H1 (cell line): ENCODE measurements at regions not wholly inside any gene's neighbourhood (a gene's known extent, or its start where the extent isn't known, plus 50 kb on each side); places are given as distances from the start of the nearest gene placed in this dataset.

ENCODE experiments used
- CTCF ChIA-PET: fragments of 300-600 bp; sonication (Branson Sonifier 250); formaldehyde crosslinking; loops from one replicate; lab custom pipeline; 2021; ENCODE audit not compliant: partially characterized antibody; lab: Charles Lee
- POLR2A ChIA-PET: fragments of 300-600 bp; sonication (Branson Sonifier 250); formaldehyde crosslinking; loops from one replicate; lab custom pipeline; 2021; ENCODE audit warnings: inconsistent platforms; ENCODE audit not compliant: partially characterized antibody; lab: Charles Lee
- DNase-seq, 2 experiments: peaks; one replicate each; pipeline versions ENCODE4 v3.0.0 to v3.0.0-alpha.2; 2010 to 2022; ENCODE audit warnings: low spot score in 2 of 2, low read depth in 1 of 2, mixed read lengths in 1 of 2
- FAIRE-seq: peaks from 2 replicates; lab custom pipeline; 2011; peaks lifted over from hg19 to GRCh38; lab: Jason Lieb, UNC
- H2AFZ ChIP-seq: 2 replicates; pipeline ENCODE4 v1.8.1; 2012; ENCODE audit warnings: low read length, inconsistent platforms
- H2AK5ac ChIP-seq: 2 replicates; pipeline ENCODE4 v1.6.1; 2013; ENCODE audit warnings: low read depth, low read length
- H2BK120ac ChIP-seq: replicated peaks from 2 replicates; pipeline ENCODE3; 2013; ENCODE audit warnings: low read depth, low read length, inconsistent platforms
- H2BK12ac ChIP-seq: 2 replicates; pipeline ENCODE4 v1.6.1; 2013; ENCODE audit warnings: low read depth, low read length
- H2BK15ac ChIP-seq: 2 replicates; pipeline ENCODE4 v1.6.1; 2013; ENCODE audit warnings: low read length
- H2BK20ac ChIP-seq: 2 replicates; pipeline ENCODE4 v1.6.1; 2013; ENCODE audit warnings: low read length
- H2BK5ac ChIP-seq: 2 replicates; pipeline ENCODE4 v1.6.1; 2013; ENCODE audit warnings: low read depth, low read length
- H3K14ac ChIP-seq: 2 replicates; pipeline ENCODE4 v1.6.1; 2013; ENCODE audit warnings: inconsistent platforms; ENCODE audit not compliant: insufficient read length
- H3K18ac ChIP-seq: 2 replicates; pipeline ENCODE4 v1.6.1; 2013; ENCODE audit warnings: low read length; ENCODE audit errors: extremely low read depth
- H3K23ac ChIP-seq: 2 replicates; pipeline ENCODE4 v1.6.1; 2013; ENCODE audit warnings: inconsistent platforms; ENCODE audit not compliant: insufficient read length
- H3K23me2 ChIP-seq: 2 replicates; pipeline ENCODE4 v1.6.1; 2013; ENCODE audit warnings: low read depth, low read length
- H3K27ac ChIP-seq: 2 replicates; pipeline ENCODE4 v1.6.1; 2011; ENCODE audit warnings: low read depth, low read length, inconsistent platforms
- H3K27me3 ChIP-seq, 4 experiments: replicated peaks in 1 of 4; 1 replicate in 1 of 4; 2 replicates in 3 of 4; pipeline versions ENCODE4 v1.6.1 to v1.8.1; 2011 to 2013; ENCODE audit warnings: low read length in 3 of 4, mild to moderate bottlenecking in 3 of 4, inconsistent platforms in 2 of 4, mixed read lengths in 2 of 4, moderate library complexity in 1 of 4; ENCODE audit not compliant: control insufficient read depth in 3 of 4, insufficient read depth in 3 of 4; ENCODE audit errors: extremely low read depth in 1 of 4
- H3K36me3 ChIP-seq, 4 experiments: 2 replicates each; pipeline versions ENCODE4 v1.6.1 to v1.8.1; 2011 to 2013; ENCODE audit warnings: mild to moderate bottlenecking in 4 of 4, low read length in 3 of 4, moderate library complexity in 2 of 4, control low read depth in 1 of 4, inconsistent platforms in 1 of 4; ENCODE audit not compliant: insufficient read depth in 4 of 4, control insufficient read depth in 2 of 4
- H3K4ac ChIP-seq: replicated peaks from 2 replicates; pipeline ENCODE3; 2013; ENCODE audit warnings: low read length, low read depth, mixed read lengths, inconsistent platforms; ENCODE audit not compliant: insufficient read length
- H3K4me1 ChIP-seq, 4 experiments: replicated peaks in 1 of 4; 1 replicate in 1 of 4; 2 replicates in 3 of 4; pipeline versions ENCODE4 v1.6.1 to v1.8.1; 2011 to 2013; ENCODE audit warnings: low read length in 3 of 4, inconsistent platforms in 2 of 4, mixed read lengths in 1 of 4; ENCODE audit not compliant: insufficient read depth in 4 of 4, control insufficient read depth in 3 of 4
- H3K4me2 ChIP-seq, 2 experiments: 2 replicates each; pipeline versions ENCODE4 v1.6.1 to v1.8.1; 2011 to 2013; ENCODE audit warnings: low read depth in 2 of 2, low read length in 2 of 2, control low read depth in 1 of 2, inconsistent platforms in 1 of 2, mild to moderate bottlenecking in 1 of 2; ENCODE audit not compliant: insufficient read depth in 1 of 2
- H3K4me3 ChIP-seq, 4 experiments: fragments of 200-600, 300-600 bp in 1 of 4; sonication (generic), shearing (Covaris generic), sonication (Bioruptor Twin) in 1 of 4; 2 replicates each; pipeline versions ENCODE4 v1.5.1 to v1.8.1; 2011 to 2016; ENCODE audit warnings: low read length in 4 of 4, low read depth in 3 of 4, control low read depth in 2 of 4, inconsistent platforms in 2 of 4, mild to moderate bottlenecking in 2 of 4, mixed read lengths in 1 of 4, moderate library complexity in 1 of 4; ENCODE audit not compliant: insufficient read depth in 2 of 4; ENCODE audit errors: extremely low read depth in 1 of 4
- H3K56ac ChIP-seq: replicated peaks from 2 replicates; pipeline ENCODE3; 2013; ENCODE audit warnings: low read depth, mild to moderate bottlenecking, mixed read lengths, low read length, inconsistent platforms; ENCODE audit not compliant: insufficient read length
- H3K79me1 ChIP-seq: 2 replicates; pipeline ENCODE4 v1.6.1; 2013; ENCODE audit warnings: low read depth, low read length, control low read depth
- H3K79me2 ChIP-seq, 2 experiments: 2 replicates each; pipeline versions ENCODE4 v1.6.1 to v1.8.1; 2012 to 2013; ENCODE audit warnings: low read length in 2 of 2, mild to moderate bottlenecking in 2 of 2, inconsistent platforms in 1 of 2; ENCODE audit not compliant: insufficient read depth in 2 of 2, control insufficient read depth in 1 of 2
- H3K9ac ChIP-seq, 4 experiments: replicated peaks in 1 of 4; 1 replicate in 1 of 4; 2 replicates in 3 of 4; pipeline versions ENCODE4 v1.6.1 to v1.8.1; 2011 to 2013; ENCODE audit warnings: low read depth in 3 of 4, low read length in 3 of 4, control low read depth in 2 of 4, mild to moderate bottlenecking in 2 of 4, moderate library complexity in 2 of 4, inconsistent platforms in 1 of 4; ENCODE audit errors: extremely low read depth in 1 of 4
- H3K9me3 ChIP-seq, 2 experiments: 2 replicates each; pipeline versions ENCODE4 v1.6.1 to v1.8.1; 2012 to 2013; ENCODE audit warnings: mild to moderate bottlenecking in 2 of 2, moderate library complexity in 2 of 2, control low read depth in 1 of 2, inconsistent platforms in 1 of 2, low read depth in 1 of 2, low read length in 1 of 2, mixed read lengths in 1 of 2; ENCODE audit not compliant: insufficient read depth in 2 of 2
- H4K20me1 ChIP-seq, 2 experiments: replicated peaks in 1 of 2; 2 replicates each; pipeline versions ENCODE3 to v1.8.1; 2011 to 2013; ENCODE audit warnings: inconsistent platforms in 2 of 2, low read length in 2 of 2, mild to moderate bottlenecking in 1 of 2; ENCODE audit not compliant: insufficient read depth in 2 of 2, control insufficient read depth in 1 of 2
- H4K5ac ChIP-seq: 2 replicates; pipeline ENCODE4 v1.6.1; 2013; ENCODE audit warnings: low read length, low read depth, mixed read lengths, inconsistent platforms; ENCODE audit not compliant: insufficient read length
- H4K8ac ChIP-seq: 2 replicates; pipeline ENCODE4 v1.8.0; 2013; ENCODE audit warnings: mild to moderate bottlenecking, moderate library complexity, low read length, inconsistent platforms; ENCODE audit not compliant: insufficient read depth; ENCODE audit errors: extremely low read depth
- H4K91ac ChIP-seq: replicated peaks from 2 replicates; pipeline ENCODE3; 2013; ENCODE audit warnings: low read length, mixed read lengths, inconsistent platforms; ENCODE audit not compliant: insufficient read length
- ASH2L ChIP-seq: fragments of 200-600, 300-600 bp; sonication (generic); IDR thresholded peaks from one replicate; pipeline ENCODE4 v1.7.1; 2017; ENCODE audit warnings: low read length
- ATF2 ChIP-seq: IDR thresholded peaks from 2 replicates; pipeline ENCODE4 v1.6.1; 2012; ENCODE audit warnings: low read length, inconsistent platforms
- BACH1 ChIP-seq: IDR thresholded peaks from 2 replicates; pipeline ENCODE4 v1.6.1; 2012; ENCODE audit warnings: low read length, improper control_type of control experiment
- BRCA1 ChIP-seq: IDR thresholded peaks from 2 replicates; pipeline ENCODE4 v1.6.1; 2012; ENCODE audit warnings: low read depth, low read length, improper control_type of control experiment
- JUN ChIP-seq: IDR thresholded peaks from 2 replicates; pipeline ENCODE4 v1.6.1; 2011; ENCODE audit warnings: low read depth, mild to moderate bottlenecking, improper control_type of control experiment, low read length
- KDM4A ChIP-seq: IDR thresholded peaks from one replicate; pipeline ENCODE4 v1.7.1; 2012; ENCODE audit warnings: low read depth, mild to moderate bottlenecking, moderate library complexity, low read length, inconsistent platforms; ENCODE audit not compliant: severe bottlenecking
- SP2 ChIP-seq: IDR thresholded peaks from 2 replicates; pipeline ENCODE4 v1.6.1; 2012; ENCODE audit warnings: mild to moderate bottlenecking, low read length, inconsistent platforms
- TAF7 ChIP-seq: optimal IDR thresholded peaks from 2 replicates; pipeline ENCODE3; 2011; ENCODE audit warnings: low read depth, mild to moderate bottlenecking, inconsistent platforms, low read length, moderate library complexity, borderline replicate concordance
- YY1 ChIP-seq: IDR thresholded peaks from 2 replicates; pipeline ENCODE4 v1.6.1; 2011; ENCODE audit warnings: low read depth, mild to moderate bottlenecking, low read length
- ZNF274 ChIP-seq: IDR thresholded peaks from 2 replicates; pipeline ENCODE4 v1.7.0; 2012; ENCODE audit warnings: low read length, borderline replicate concordance; ENCODE audit errors: extremely low read depth
- WGBS, 2 experiments: shearing (Covaris generic) in 1 of 2; methylation state at CpG; one replicate each; pipeline versions ENCODE4 v1.1.6 to v1.1.7; 2013 to 2015; ENCODE audit warnings: low lambda C conversion rate in 2 of 2, mixed read lengths in 2 of 2, inconsistent platforms in 1 of 2, low coverage in 1 of 2, missing lambda C conversion rate in 1 of 2; ENCODE audit not compliant: insufficient replicate concordance in 2 of 2, insufficient coverage in 1 of 2, insufficient read length in 1 of 2; ENCODE audit errors: extremely low coverage in 1 of 2, missing lambda C conversion rate in 1 of 2; 5-methylcytosine and 5-hydroxymethylcytosine counted together
- TF ChIP-seq, protein P1 (sequence below), 3 experiments: IDR thresholded peaks; 1 replicate in 2 of 3; 2 replicates in 1 of 3; pipeline versions ENCODE4 v1.5.1 to v1.6.1; 2011; ENCODE audit warnings: low read length in 3 of 3, mild to moderate bottlenecking in 3 of 3, inconsistent platforms in 2 of 3, low read depth in 1 of 3, moderate library complexity in 1 of 3; ENCODE audit not compliant: insufficient read depth in 1 of 3; ENCODE audit errors: control extremely low read depth in 1 of 3

DNA sequence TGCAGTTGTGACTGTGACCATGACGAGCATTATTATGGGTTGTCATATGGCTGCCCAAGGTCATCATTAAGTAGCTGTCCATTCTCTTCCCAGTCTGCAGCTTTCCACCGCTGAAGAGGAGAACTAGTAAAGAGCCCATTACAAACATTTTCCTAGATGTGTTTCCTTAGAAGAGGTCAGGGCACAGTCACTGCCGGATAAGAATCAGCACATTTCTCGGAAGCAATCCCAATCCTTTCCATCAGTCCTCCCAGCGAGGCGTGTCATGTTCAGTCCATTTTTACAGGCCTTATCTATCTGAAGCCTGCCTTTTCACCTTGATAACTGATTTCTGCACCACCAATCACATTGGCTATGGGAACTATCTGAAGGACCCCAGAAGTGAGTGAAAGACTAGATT, 319.9 kb upstream of the SLC14A2 start:
- no peak overlapping the region for H3K4ac ChIP-seq
- H2AFZ ChIP-seq = no peak overlapping the region
- H3K9ac ChIP-seq = no peak overlapping the region
- H4K91ac ChIP-seq = no peak overlapping the region
- no peak overlapping the region for H3K18ac ChIP-seq
- no peaks in the 10 kb centered on the region for H3K9me3 ChIP-seq
- CTCF ChIA-PET = interaction anchor here (0.7 to 5.0 kb wide), 10 partner anchors 10 to 203 kb away, joined by 3 to 32 read pairs (median 4); no protein-coding TSS in a partner anchor
- H2BK15ac ChIP-seq = no peak overlapping the region
- no peaks in the 10 kb centered on the region for H3K79me2 ChIP-seq
- no peak overlapping the region for H3K56ac ChIP-seq
- H3K36me3 ChIP-seq = no peaks in the 10 kb centered on the region
- H2BK20ac ChIP-seq = no peak overlapping the region
- no peaks in the 10 kb centered on the region for H3K23me2 ChIP-seq
- no peak overlapping the region for H2BK12ac ChIP-seq
- no peaks in the 10 kb centered on the region for H4K20me1 ChIP-seq
- H3K27ac ChIP-seq = no peak overlapping the region
- DNase-seq (no peak), FAIRE-seq (no peak)
- H3K79me1 ChIP-seq = no peaks in the 10 kb centered on the region
- POLR2A ChIA-PET = no interaction called here
- no peak overlapping the region for H4K8ac ChIP-seq
- no peak overlapping the region for H2BK5ac ChIP-seq
- 90% methylated on average over 6 of the region's 6 CpGs; no CpG with 5 or more reads in 1 of the 2 experiments for WGBS, 2 experiments
- no peak overlapping the region for H3K14ac ChIP-seq
- no peak overlapping the region for H3K4me3 ChIP-seq
- H2BK120ac ChIP-seq = no peak overlapping the region
- H3K4me1 ChIP-seq = peaks cover 0 to 2% (median 0%) of the 10 kb centered on the region in 4 experiments; a peak in 1 of 7 replicates
- no peak overlapping the region for H2AK5ac ChIP-seq
- no peak overlapping the region for H3K23ac ChIP-seq
- H3K4me2 ChIP-seq = no peak overlapping the region
- H4K5ac ChIP-seq = no peak overlapping the region
- no peaks in the 10 kb centered on the region for H3K27me3 ChIP-seq
- TF ChIP-seq ASH2L (no peak), TAF7 (no peak), JUN (no peak), ATF2 (no peak), ZNF274 (no peak), BACH1 (no peak), YY1 (no peak), BRCA1 (no peak), SP2 (no peak), KDM4A (no peak)
- TF ChIP-seq, protein P1, sequence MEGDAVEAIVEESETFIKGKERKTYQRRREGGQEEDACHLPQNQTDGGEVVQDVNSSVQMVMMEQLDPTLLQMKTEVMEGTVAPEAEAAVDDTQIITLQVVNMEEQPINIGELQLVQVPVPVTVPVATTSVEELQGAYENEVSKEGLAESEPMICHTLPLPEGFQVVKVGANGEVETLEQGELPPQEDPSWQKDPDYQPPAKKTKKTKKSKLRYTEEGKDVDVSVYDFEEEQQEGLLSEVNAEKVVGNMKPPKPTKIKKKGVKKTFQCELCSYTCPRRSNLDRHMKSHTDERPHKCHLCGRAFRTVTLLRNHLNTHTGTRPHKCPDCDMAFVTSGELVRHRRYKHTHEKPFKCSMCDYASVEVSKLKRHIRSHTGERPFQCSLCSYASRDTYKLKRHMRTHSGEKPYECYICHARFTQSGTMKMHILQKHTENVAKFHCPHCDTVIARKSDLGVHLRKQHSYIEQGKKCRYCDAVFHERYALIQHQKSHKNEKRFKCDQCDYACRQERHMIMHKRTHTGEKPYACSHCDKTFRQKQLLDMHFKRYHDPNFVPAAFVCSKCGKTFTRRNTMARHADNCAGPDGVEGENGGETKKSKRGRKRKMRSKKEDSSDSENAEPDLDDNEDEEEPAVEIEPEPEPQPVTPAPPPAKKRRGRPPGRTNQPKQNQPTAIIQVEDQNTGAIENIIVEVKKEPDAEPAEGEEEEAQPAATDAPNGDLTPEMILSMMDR (IDR thresholded peaks at IDR 0.05; ENCODE audit: control extremely low read depth in 1 of 3, insufficient read depth in 1 of 3, low read depth in 1 of 3, low read length in 3 of 3) = no peak
